B cell (primary cell): ENCODE measurements at regions not wholly inside any gene's neighbourhood (a gene's known extent, or its start where the extent isn't known, plus 50 kb on each side); places are given as distances from the start of the nearest gene placed in this dataset.

Experiments used
- ATAC-seq: fragments of 200-7000 bp; cut with Tn5 transposase; one replicate; pipeline ENCODE4 v1.10.0; 2021; ENCODE audit warnings: low read depth, mild to moderate bottlenecking, moderate number of reproducible peaks, moderate library complexity
- CTCF ChIA-PET: fragments of 350-600 bp; sonication (Branson Sonifier 250); formaldehyde crosslinking; loops from one replicate; lab custom pipeline; 2021; ENCODE audit warnings: antibody characterized with exemption, inconsistent platforms; lab: Charles Lee
- POLR2A ChIA-PET: fragments of 350-600 bp; sonication (Branson Sonifier 250); formaldehyde crosslinking; loops from one replicate; lab custom pipeline; 2021; ENCODE audit warnings: antibody characterized with exemption; lab: Charles Lee
- DNase-seq: peaks from one replicate; pipeline ENCODE4 v3.0.0; 2013
- H2AFZ ChIP-seq: 2 replicates; pipeline ENCODE4 v1.6.1; 2012; ENCODE audit warnings: mild to moderate bottlenecking, low read depth, low read length; ENCODE audit not compliant: insufficient read depth, poor library complexity, severe bottlenecking
- H3K27ac ChIP-seq, 2 donors: 1 replicate in 1 of 2; 2 replicates in 1 of 2; pipeline ENCODE4 v1.5.1; 2012 to 2013; ENCODE audit warnings: low read length in 2 of 2, mild to moderate bottlenecking in 2 of 2, moderate library complexity in 1 of 2
- H3K27me3 ChIP-seq, 4 experiments: fragments of 200-600 bp in 1 of 4; sonication (generic) in 1 of 4; replicated peaks in 1 of 4; 1 replicate in 2 of 4; 2 replicates in 2 of 4; pipeline versions ENCODE4 v1.6.1 to v1.7.0; 2013 to 2016; ENCODE audit warnings: low read length in 3 of 4, mild to moderate bottlenecking in 2 of 4, mixed read lengths in 1 of 4, moderate library complexity in 1 of 4; ENCODE audit not compliant: insufficient read depth in 4 of 4, control insufficient read depth in 3 of 4; ENCODE audit errors: control extremely low read depth in 1 of 4
- H3K36me3 ChIP-seq, 2 experiments: replicated peaks in 1 of 2; 1 replicate in 1 of 2; 2 replicates in 1 of 2; pipeline versions ENCODE4 v1.6.1 to v1.7.1; 2013; ENCODE audit warnings: low read length in 1 of 2; ENCODE audit not compliant: insufficient read depth in 2 of 2, control insufficient read depth in 1 of 2; ENCODE audit errors: control extremely low read depth in 1 of 2, extremely low read depth in 1 of 2
- H3K4me1 ChIP-seq, 2 donors: fragments of 200-600 bp in 1 of 2; sonication (generic) in 1 of 2; 1 replicate in 1 of 2; 2 replicates in 1 of 2; pipeline versions ENCODE4 v1.5.1 to v1.6.1; 2013 to 2017; ENCODE audit warnings: low read length in 2 of 2; ENCODE audit not compliant: control insufficient read depth in 2 of 2, insufficient read depth in 2 of 2
- H3K4me2 ChIP-seq: replicated peaks from 2 replicates; pipeline ENCODE3; 2012; ENCODE audit warnings: mild to moderate bottlenecking, low read depth, low read length; ENCODE audit not compliant: poor library complexity, severe bottlenecking
- H3K4me3 ChIP-seq, 5 experiments: fragments of 200-600 bp in 1 of 5; sonication (generic) in 1 of 5; 1 replicate in 3 of 5; 2 replicates in 2 of 5; pipeline versions ENCODE4 v1.5.1 to v1.7.0; 2011 to 2016; ENCODE audit warnings: low read length in 4 of 5, mild to moderate bottlenecking in 4 of 5, low read depth in 2 of 5, control low read depth in 1 of 5, moderate library complexity in 1 of 5; ENCODE audit not compliant: insufficient read depth in 1 of 5; ENCODE audit errors: control extremely low read depth in 1 of 5, extremely low read depth in 1 of 5
- H3K79me2 ChIP-seq: fragments of 200-600 bp; sonication (generic); one replicate; pipeline ENCODE4 v1.6.0; 2016; ENCODE audit warnings: low read length; ENCODE audit not compliant: control insufficient read depth, insufficient read depth
- H3K9ac ChIP-seq: fragments of 200-600 bp; sonication (generic); 2 replicates; pipeline ENCODE4 v1.6.1; 2017; ENCODE audit warnings: mild to moderate bottlenecking, low read length, moderate library complexity
- H3K9me3 ChIP-seq, 3 donors: one replicate each; pipeline versions ENCODE4 v1.6.1 to v1.7.1; 2013; ENCODE audit warnings: low read length in 2 of 3; ENCODE audit not compliant: control insufficient read depth in 2 of 3, insufficient read depth in 1 of 3; ENCODE audit errors: control extremely low read depth in 1 of 3
- H4K20me1 ChIP-seq: 2 replicates; pipeline ENCODE4 v1.6.0; 2012; ENCODE audit warnings: mild to moderate bottlenecking, low read length; ENCODE audit not compliant: insufficient read depth, control insufficient read depth, poor library complexity, severe bottlenecking
- H3K27ac Mint-ChIP-seq: one replicate; pipeline ENCODE4 v1.8.0; 2021; ENCODE audit warnings: mixed read lengths
- H3K27me3 Mint-ChIP-seq: one replicate; pipeline ENCODE4 v1.8.0; 2021; ENCODE audit warnings: mixed read lengths
- H3K4me1 Mint-ChIP-seq: one replicate; pipeline ENCODE4 v1.8.0; 2021; ENCODE audit warnings: mixed read lengths
- H3K4me3 Mint-ChIP-seq: one replicate; pipeline ENCODE4 v1.8.0; 2021; ENCODE audit warnings: mixed read lengths
- H3K9me3 Mint-ChIP-seq: one replicate; pipeline ENCODE4 v1.8.0; 2022; ENCODE audit warnings: mixed read lengths; ENCODE audit not compliant: insufficient read depth
- EZH2 ChIP-seq: IDR thresholded peaks from 2 replicates; pipeline ENCODE4 v1.6.1; 2012; ENCODE audit warnings: borderline replicate concordance, low read depth, mild to moderate bottlenecking, moderate library complexity, low read length; ENCODE audit not compliant: insufficient read depth, poor library complexity, severe bottlenecking
- WGBS: methylation state at CpG from one replicate; pipeline ENCODE4 v1.1.5; 2013; ENCODE audit warnings: missing lambda C conversion rate; ENCODE audit not compliant: insufficient coverage; 5-methylcytosine and 5-hydroxymethylcytosine counted together
- intact Hi-C: fragments of 100-400 bp; cut with micrococcal nuclease; formaldehyde crosslinking; loops from one replicate; pipeline ENCODE4 v1.10.0; 2022
- TF ChIP-seq, protein P1 (sequence below): fragments of 200-600 bp; IDR thresholded peaks from one replicate; pipeline ENCODE4 v1.8.0; 2022; ENCODE audit warnings: antibody characterized with exemption, mild to moderate bottlenecking

DNA sequence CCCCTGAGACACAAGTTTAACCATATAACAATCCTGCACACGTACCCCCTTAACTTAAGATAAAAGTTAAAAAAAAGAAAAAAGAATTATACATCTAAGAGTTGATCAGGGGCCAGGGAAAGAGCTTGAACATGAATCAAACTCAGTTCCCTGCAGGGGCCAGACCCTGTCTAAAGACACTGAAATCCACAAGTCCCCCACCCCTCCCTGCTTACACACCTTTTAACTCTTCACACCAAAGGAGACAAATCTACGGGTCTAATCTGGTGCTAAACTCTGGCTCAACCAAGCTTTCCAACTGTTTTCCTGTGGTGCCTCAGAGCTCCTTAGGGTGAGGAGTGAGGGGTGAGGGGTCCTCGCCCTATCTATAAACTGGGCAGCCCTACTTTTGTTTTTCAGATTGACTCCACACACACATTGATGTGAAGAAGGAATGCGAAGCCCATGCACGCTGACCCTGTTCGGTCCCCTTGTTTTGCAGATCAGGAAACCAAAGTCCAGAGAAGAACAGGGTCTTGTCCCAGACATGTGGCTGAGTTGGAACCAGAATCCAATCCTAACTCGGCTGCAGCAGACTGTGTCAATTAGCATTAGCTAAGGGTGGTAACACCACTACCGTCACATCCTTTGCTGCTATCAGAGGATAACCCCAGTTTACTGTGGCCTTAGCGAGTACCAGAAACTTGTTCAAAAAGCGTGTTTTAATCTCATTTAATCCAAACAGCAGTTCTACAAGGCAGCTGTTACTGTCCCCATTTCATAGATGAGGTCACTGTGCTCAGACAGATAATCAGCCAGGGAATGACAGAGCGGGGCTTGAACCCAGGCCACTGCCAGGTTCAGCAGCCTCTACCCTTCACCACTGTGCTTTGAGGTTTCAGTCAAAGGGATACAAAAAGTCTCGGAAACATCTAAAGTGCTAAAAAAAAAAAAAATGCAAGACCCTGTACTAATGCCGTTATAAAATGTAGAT, 145.2 kb upstream of the SYT13 start:
- no peaks in the 10 kb centered on the region for H3K36me3 ChIP-seq
- no peaks in the 10 kb centered on the region for H3K4me1 Mint-ChIP-seq
- ChIA-PET CTCF (interaction anchor here (0.6 kb wide), 1 partner anchor 254 kb away, joined by 3 read pairs; no protein-coding TSS in a partner anchor), POLR2A (no interaction called here)
- H3K9ac ChIP-seq: no peak overlapping the region
- no peak overlapping the region for H3K27ac ChIP-seq
- peaks cover 0 to 13% (median 0%) of the 10 kb centered on the region in 4 experiments for H3K27me3 ChIP-seq
- no peaks in the 10 kb centered on the region for H3K79me2 ChIP-seq
- no peaks in the 10 kb centered on the region for H4K20me1 ChIP-seq
- no peaks in the 10 kb centered on the region for H3K4me1 ChIP-seq
- H3K9me3 Mint-ChIP-seq: no peaks in the 10 kb centered on the region
- 70% methylated on average over 7 of the region's 13 CpGs for WGBS
- H2AFZ ChIP-seq: no peak overlapping the region
- intact Hi-C loops: no loop called here
- H3K27ac Mint-ChIP-seq: no peak overlapping the region
- H3K4me3 Mint-ChIP-seq: no peak overlapping the region
- no peak for DNase-seq
- no peaks in the 10 kb centered on the region for H3K9me3 ChIP-seq
- H3K4me3 ChIP-seq: no peak overlapping the region
- ATAC-seq: no peak
- no peak overlapping the region for H3K4me2 ChIP-seq
- H3K27me3 Mint-ChIP-seq: peaks cover 51% of the 10 kb centered on the region
- TF ChIP-seq, protein P1, sequence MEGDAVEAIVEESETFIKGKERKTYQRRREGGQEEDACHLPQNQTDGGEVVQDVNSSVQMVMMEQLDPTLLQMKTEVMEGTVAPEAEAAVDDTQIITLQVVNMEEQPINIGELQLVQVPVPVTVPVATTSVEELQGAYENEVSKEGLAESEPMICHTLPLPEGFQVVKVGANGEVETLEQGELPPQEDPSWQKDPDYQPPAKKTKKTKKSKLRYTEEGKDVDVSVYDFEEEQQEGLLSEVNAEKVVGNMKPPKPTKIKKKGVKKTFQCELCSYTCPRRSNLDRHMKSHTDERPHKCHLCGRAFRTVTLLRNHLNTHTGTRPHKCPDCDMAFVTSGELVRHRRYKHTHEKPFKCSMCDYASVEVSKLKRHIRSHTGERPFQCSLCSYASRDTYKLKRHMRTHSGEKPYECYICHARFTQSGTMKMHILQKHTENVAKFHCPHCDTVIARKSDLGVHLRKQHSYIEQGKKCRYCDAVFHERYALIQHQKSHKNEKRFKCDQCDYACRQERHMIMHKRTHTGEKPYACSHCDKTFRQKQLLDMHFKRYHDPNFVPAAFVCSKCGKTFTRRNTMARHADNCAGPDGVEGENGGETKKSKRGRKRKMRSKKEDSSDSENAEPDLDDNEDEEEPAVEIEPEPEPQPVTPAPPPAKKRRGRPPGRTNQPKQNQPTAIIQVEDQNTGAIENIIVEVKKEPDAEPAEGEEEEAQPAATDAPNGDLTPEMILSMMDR: no peak
- no peak for TF ChIP-seq EZH2

DNA sequence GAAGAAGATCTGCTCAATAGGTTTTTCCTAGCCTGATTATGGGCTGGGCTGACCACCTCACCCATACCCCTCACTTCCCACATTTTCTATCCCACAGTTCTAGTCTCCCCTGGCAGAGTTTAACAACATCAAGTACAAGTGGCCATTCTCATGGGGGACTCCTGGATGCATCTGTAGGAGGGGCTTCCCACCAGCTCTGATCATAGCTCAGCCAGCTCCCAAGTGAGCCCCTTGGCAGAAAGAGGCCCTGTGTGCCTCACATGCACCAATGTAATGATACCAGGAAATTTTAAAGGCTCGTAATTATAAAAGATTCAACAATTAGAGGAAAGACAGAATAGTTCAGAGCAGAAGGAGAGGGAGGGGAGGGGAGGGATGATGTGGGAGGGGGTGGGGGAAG, 144.2 kb upstream of the SYT13 start:
- Mint-ChIP-seq H3K4me3 (no peak overlapping the region), H3K27me3 (peaks cover 52% of the 10 kb centered on the region), H3K9me3 (no peaks in the 10 kb centered on the region), H3K4me1 (no peaks in the 10 kb centered on the region), H3K27ac (no peak overlapping the region)
- no peaks in the 10 kb centered on the region for H4K20me1 ChIP-seq
- ATAC-seq (no peak), DNase-seq (no peak)
- WGBS: no CpG with 5 or more reads among the region's 1 CpG
- no peak for TF ChIP-seq EZH2
- TF ChIP-seq, protein P1: no peak
- no peak overlapping the region for H2AFZ ChIP-seq
- POLR2A ChIA-PET: no interaction called here
- H3K4me2 ChIP-seq: no peak overlapping the region
- no peak overlapping the region for H3K4me3 ChIP-seq
- no peak overlapping the region for H3K27ac ChIP-seq
- no peaks in the 10 kb centered on the region for H3K79me2 ChIP-seq
- no peaks in the 10 kb centered on the region for H3K36me3 ChIP-seq
- H3K27me3 ChIP-seq: peaks cover 0 to 13% (median 0%) of the 10 kb centered on the region in 4 experiments
- H3K9me3 ChIP-seq: no peaks in the 10 kb centered on the region
- no peak overlapping the region for H3K9ac ChIP-seq
- no peaks in the 10 kb centered on the region for H3K4me1 ChIP-seq
- CTCF ChIA-PET: no interaction called here
- intact Hi-C loops: no loop called here
